Sciatic nerve (tissue), 2 donors: ENCODE measurements at regions not wholly inside any gene's neighbourhood (a gene's known extent, or its start where the extent isn't known, plus 50 kb on each side); places are given as distances from the start of the nearest gene placed in this dataset.
"Not testable (repeated sequence)": the region's sequence is repeated elsewhere in the genome, so short reads cannot be mapped to it uniquely, and the experiment has no call there.

Experiments
- ATAC-seq: fragments of 200-7000 bp; cut with Tn5 transposase; one replicate; pipeline ENCODE4 v1.9.1; 2020; ENCODE audit warnings: mild to moderate bottlenecking, moderate library complexity
- DNase-seq: peaks from one replicate; pipeline ENCODE4 v3.0.0-alpha.2; 2020; ENCODE audit warnings: low spot score
- intact Hi-C: fragments of 100-400 bp; cut with DNase I; formaldehyde crosslinking; loops from one replicate; pipeline ENCODE4 v1.14.2; 2022
- donor health status: DM: no; HTN: no; CAD: no.
- donor health status: DM: no; HTN: no; CAD: no.

DNA sequence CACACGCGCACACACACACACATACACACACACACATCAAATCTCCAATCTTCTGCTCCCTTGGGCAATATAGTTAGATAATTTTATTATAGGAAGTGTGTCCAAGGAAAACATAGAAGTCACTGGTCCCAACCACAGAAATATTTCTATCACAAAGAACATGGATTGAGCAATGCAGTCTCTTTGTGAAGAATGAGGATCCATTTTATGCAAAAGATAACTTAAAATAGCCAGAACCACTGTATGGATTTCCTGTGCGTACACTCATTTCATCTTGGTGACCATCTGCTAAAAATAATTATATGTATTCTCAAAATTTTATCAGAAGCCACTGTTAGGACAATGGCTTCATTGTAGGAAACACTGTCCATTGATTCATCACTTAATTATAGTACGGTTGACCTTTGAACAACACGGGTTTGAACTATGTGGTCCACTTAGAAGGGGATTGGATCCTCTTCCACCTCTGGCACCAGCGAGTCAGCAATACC lies 169.6 kb upstream of the MXRA5 start:
- ATAC-seq (peak; percentile 50), DNase-seq (no peak)
- intact Hi-C loops: no loop called here

DNA sequence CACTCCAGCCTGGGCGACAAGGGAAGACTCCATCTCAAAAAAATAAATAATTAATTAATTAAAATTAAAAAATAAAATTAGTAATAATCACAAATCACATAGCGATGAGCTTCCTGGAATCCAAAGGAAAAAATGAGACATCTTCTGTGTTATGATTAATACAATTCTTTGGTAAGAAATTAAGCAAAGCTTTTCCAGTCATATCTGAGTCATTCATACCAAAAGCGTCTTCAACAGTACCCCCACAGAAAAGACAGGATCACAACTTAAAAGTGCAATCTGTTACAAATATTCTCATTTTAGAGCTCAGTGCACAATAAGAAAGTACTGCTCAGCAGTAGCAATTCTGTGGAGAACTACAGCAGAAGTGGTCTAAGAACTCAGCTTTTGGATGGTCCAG lies 168.5 kb upstream of the MXRA5 start:
- no peak for ATAC-seq
- intact Hi-C loops: no loop called here
- DNase-seq: no peak

DNA sequence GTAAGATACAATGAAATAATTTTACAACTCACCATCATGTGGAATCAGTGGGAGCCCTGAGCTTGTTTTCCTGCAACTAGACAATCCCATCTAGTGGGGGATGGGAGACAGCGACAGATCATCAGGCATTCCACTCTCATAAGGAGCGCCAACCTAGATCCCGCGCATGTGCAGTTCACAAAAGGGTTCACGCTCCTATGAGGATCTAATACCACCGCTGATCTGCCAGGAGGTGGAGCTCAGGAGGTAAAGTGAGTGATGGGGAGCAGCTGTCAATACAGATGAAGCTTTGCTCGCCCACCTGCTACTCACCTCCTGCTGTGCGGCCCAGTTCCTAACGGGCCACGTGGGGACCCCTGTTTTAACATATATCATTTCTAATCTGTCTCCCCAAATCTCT lies 165.7 kb upstream of the MXRA5 start:
- intact Hi-C loops, ATAC-seq, DNase-seq: not testable (repeated sequence)

DNA sequence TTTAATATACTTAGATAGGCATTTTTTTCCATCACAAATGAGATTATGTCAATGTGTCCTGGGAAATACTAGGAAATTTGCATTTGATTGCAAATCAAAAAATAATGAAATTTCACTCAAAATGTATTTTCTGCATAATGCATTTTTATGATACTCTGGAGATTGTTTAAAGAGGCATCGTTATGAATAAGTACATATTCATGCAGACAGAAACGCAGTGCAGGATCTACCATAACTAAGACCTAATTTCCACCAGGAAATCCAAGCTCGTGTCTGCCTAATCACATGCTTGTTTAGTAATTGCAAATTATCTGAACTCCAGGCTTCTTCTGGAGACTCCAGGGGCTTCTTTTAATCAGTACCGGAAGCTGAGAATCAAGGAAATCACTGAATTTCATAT lies 163.5 kb upstream of the MXRA5 start:
- no peak for ATAC-seq
- DNase-seq: no peak
- intact Hi-C loops: no loop called here

DNA sequence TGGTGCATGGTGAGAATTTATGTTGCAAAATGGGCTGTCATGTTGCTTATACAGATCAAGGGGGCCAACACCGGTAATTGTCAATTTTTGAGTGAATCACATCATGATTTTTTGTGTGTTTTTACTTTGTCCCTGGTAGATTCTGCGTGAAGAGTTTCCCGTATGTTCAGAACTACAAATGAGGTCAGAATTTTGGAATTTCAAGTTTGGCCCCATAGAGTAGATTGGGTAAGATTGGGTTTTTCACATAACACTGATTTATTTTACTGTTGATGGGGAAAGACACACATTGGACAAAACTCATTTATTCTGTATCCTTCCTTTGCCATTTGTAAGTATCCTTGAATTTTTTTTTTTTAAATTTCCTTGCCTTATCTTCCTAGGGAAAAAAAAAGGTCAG lies 158.5 kb upstream of the MXRA5 start:
- intact Hi-C loops: no loop called here
- no peak for DNase-seq
- ATAC-seq: no peak

DNA sequence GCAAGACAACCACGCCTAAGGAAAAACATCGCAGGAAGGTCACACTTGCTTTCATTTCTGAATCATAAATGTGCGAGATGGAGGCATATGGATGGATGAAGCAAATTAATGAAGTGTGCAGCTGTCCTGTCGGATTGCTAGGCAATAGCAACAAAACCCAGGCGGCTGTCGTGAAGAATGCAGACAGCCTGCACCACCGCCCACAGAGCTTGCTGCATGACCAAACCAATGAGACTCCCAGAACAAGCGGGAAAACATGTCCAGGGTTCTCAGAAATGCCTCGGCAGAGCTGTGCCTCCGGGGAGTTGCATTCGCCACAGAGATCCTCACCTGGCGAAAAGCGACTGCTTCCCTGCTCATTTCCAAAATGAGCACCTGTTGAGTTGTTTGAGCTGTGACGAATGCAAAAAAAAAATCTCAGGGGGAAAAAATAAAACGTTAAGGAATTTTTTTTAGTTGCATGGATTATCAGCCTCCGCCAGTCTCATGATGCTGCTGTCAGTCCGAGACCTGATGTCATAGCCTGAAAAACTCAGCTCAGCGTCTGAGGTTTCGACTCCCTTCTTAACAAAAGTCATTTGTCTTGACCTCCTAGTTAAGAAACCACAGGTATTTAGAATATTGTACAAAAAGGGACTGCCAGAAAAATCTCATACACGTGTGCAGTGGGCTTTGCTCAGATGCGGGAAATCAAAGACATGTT lies 155.5 kb upstream of the MXRA5 start:
- intact Hi-C loops: no loop called here
- ATAC-seq: no peak
- no peak for DNase-seq

DNA sequence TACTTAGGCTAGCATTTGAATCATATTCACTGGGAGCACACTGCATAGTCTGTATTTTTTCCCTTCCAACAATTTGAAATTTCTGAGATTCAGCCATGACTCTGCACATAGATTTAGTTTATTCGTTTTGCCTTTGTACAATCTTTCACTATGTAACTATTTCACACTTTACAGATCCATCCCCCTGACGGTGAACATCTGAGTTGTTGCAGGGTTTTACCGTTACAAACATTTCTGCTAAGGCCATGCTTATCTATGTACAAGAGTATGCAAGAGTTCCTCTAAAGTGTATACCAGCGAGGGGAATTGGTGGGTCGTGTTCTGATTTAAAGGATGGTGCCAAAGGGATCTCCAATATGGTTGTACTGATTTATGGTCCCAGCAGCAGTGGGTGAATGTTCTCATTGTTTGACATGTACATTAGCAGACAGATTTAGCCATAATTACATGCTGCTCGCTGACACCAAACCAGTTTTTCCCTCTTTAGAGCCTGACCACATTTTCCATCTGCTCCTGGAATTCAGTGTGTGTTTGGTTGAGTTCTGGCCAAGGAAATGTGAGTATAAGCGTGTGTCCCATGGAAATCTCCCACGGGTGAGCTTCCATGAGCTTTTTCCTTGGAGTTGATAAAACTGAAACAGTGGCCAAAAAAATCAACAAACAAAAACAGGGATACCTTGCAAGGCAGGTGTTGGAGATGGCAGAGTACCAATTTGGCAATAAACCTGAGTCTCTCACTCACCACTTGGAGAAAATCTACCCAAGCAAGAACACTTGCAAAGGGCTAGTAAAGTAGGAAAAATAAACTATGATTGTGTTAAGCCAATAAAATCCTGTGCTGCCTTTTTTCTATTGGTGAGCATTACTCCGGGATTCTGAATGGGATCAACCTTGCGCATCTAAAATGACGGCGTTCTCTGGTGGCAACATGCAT lies 149.7 kb upstream of the MXRA5 start:
- DNase-seq, intact Hi-C loops, ATAC-seq: not testable (repeated sequence)

DNA sequence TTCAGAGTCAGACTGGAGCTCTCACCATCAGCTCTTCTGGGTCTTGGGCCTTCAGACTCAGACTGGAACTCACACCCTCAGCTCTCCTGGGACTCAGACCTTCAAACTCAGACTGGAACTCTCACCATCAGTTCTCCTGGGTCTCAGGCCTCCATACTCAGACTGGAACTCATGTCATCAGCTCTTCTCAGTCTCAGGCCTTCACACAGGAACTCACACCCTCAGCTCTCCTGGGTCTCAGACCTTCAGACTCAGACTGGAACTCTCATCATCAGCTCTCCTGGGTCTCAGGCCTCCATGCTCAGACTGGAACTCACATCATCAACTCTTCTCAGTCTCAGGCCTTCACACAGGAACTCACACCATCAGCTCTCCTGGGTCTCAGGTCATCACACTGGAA lies 147.2 kb upstream of the MXRA5 start:
- no peak for DNase-seq
- ATAC-seq: no peak
- intact Hi-C loops: no loop called here

DNA sequence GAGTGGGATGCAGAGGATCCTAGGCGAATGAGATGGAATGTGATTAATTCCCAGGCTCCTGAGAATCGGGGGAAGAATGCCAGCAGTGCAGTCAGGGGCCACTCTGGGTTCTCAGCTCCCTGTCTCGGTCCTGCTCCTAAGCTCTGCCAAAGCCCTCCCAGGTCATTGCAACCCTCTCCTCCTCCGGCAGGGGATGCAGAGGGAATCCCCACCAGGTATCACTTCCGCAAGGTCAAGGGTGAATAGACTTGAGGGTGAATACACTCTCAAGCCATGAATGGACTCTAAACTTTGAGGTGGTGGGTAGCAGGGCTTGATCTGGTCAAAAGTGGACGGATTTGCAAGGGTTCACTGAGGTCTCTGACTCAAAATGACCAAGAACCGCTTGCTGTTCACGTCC lies 139.3 kb upstream of the MXRA5 start:
- no peak for ATAC-seq
- intact Hi-C loops: no loop called here
- no peak for DNase-seq

DNA sequence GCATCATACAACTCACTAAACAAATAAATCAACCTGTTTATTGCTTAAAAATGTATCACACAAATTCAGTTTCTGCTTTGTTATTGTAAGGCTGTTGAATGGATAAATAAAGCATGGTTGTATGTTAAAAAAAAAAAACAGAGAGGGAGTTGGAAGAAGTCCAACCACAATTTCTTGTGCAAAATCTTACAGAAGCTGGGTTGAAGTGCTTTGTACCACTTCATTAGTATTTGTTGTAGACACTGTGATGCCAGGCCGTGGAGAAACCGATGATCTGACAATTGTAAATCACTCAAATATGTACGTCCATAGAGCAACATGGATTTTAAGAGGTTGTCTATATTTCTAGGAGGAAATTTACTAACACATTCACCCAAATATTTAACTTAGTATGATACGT lies 132.6 kb upstream of the MXRA5 start:
- intact Hi-C loops: no loop called here
- DNase-seq (no peak), ATAC-seq (no peak)

DNA sequence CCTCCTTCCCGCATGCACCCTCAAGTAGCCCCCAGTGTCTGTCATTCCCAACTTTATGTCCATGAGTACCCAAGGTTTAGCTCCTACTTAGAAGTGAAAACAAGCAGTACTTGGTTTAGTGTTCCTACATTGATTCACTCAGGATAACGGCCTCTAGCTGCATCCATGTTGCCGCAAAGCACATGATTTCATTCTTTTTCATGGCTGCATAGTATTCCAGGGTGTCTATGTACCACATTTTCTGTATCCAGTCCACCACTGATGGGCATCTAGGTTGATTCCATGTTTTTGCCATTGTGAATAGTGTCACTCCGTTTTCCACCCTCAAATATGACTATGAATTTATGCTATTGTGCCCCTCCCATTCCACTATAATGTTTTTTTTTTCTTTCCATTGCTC lies 130.5 kb upstream of the MXRA5 start:
- DNase-seq: no peak
- no peak for ATAC-seq
- intact Hi-C loops: no loop called here

DNA sequence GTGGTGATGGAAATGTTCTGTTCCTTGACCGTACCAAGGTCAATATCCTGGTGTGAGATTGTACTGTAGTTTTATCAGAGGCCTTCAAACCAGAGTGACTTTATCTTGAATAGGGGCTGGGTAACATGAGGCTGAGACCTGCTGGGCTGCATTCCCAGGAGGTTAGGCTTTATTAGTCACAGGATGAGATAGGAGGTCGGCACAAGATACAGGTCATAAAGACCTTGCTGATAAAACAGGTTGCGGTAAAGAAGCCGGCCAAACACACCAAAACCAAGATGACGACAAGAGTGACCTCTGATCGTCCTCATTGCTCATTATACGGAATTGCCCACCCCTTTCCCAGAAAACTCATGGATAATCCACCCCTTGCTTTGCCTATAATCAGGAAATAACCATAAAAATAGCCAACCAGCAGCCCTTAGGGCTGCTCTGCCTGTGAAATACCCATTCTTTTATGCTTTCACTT lies 123.8 kb upstream of the MXRA5 start:
- DNase-seq, ATAC-seq, intact Hi-C loops: not testable (repeated sequence)

DNA sequence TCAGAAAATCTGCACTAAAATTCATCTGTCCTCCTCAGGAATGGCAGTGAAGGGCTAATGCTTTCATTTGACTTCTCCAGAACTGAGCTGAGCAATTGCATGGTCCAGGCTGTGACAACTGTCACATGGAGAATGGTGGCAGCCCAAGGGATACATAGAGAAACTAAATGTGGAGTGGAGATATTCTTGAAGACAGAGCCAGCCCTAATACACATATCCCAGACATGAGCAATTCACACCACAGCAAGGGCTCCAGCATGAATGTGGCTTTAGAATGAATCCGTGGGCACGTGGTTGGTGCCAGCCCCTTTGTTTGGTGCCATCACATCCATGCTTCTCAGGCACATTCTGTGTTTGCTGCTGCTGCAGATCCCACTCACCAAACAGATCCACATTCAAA lies 121.6 kb upstream of the MXRA5 start:
- intact Hi-C loops: no loop called here
- ATAC-seq (no peak), DNase-seq (no peak)

DNA sequence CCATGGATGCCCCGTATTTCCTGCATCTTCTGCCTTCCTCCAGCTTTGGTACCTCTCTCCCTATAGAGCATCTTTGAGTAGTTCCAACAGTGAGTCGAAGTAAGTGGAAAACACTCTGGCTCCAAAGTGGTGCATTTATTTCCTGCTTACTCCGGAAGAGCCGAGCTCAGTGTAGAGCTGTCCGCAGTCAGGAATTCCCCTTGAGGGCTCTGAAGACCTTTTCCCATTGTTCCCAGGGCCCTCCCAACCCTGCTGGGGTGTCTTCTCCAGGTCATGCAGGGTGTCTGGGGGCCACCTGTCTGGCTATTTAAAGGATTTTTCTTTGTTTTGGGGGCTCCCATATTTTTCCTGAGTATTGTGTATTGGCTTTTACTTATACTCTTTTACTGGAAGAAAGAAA lies 118.6 kb upstream of the MXRA5 start:
- intact Hi-C loops: no loop called here
- ATAC-seq (no peak), DNase-seq (no peak)

DNA sequence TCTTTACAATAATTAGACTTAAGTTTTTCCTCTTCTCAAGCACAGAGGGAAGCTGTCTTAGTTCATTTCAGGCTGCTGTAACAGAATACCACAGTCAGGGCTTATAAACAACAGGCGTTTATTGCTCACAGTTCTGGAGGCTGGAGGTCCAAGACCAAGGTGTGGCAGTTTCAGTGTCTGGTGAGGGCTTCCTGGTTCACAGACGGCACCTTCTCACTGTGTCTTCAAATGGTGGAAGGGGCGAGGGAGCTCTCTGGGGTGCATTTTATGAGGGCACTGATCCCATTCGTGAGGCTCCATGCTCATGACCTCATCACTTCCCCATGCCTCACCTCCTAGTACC lies 115.7 kb upstream of the MXRA5 start:
- ATAC-seq: no peak
- DNase-seq: no peak
- intact Hi-C loops: no loop called here

DNA sequence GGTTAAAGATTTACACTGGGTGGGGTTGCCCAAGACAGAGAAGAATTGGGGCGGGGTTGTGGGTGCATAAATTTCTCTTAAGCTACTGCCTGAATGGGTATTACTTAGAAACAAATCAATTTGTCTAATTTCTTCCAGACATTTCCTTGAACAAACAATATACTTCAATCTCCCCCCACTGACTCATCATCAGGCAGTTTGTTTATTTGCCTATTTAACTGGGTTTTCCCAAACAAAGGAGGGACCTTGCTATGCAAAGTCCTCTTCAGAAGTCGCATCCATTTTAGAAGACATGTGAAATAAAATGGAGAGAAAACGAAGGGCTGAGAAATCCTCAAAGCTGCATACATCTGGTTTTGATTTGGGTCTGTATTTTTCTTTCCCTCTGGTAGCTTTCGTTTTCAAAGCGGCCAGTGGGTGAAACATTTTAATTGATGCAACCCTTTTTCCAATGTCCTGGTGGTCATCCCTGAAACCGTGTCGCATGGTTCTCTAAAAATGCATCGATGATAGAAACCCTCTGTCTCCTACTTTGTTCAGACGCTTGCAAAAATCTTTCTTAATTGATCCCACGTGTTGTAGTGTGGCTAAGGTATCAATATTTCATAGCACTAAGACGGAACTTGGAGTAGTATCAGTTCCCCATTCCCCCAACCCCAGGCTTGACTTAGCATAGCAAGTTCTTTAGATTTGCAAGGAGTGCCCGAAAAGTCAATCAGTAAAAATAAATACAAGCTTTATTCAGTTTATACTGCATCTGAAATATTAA lies 115.1 kb upstream of the MXRA5 start:
- intact Hi-C loops: no loop called here
- DNase-seq (no peak), ATAC-seq (peak; percentile 30)

DNA sequence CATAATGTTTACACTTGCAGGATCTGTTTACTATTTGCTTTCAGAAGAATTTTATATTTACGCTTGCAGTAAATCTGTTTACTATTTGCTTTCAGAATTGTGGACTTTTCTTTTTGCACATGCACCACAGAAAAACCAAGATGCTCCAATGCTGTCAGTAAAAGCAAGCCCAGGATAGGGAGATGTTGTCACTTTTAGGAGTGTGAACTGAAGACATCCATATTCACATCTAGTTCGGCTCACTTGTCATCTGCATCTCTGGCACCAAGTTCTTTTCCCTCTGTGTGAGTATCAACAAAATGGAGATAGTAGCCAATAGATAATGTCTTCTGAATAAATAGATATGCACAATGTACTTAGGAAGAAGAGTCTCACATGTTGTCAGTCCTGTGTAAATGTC lies 109.3 kb upstream of the MXRA5 start:
- DNase-seq (no peak), ATAC-seq (no peak)
- intact Hi-C loops: no loop called here

DNA sequence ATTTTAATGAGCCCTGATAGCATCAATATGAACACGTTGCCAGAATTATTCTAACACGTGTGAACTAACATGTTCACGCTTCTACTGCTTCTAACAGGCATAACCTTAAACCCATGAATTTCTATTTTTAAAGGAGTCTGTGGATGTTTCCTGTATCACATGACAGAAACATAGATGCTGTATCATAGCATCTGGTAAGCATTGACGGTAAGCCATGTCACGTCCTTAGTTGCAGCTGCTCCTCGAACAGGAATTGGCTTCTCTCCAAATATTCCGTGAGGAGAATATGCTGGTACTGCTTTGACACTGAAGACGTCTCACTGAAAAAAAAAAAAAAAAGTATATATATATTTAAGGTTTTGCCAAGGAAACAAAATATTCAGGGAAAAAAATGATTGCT lies 105.1 kb upstream of the MXRA5 start:
- intact Hi-C loops: no loop called here
- no peak for ATAC-seq
- no peak for DNase-seq

DNA sequence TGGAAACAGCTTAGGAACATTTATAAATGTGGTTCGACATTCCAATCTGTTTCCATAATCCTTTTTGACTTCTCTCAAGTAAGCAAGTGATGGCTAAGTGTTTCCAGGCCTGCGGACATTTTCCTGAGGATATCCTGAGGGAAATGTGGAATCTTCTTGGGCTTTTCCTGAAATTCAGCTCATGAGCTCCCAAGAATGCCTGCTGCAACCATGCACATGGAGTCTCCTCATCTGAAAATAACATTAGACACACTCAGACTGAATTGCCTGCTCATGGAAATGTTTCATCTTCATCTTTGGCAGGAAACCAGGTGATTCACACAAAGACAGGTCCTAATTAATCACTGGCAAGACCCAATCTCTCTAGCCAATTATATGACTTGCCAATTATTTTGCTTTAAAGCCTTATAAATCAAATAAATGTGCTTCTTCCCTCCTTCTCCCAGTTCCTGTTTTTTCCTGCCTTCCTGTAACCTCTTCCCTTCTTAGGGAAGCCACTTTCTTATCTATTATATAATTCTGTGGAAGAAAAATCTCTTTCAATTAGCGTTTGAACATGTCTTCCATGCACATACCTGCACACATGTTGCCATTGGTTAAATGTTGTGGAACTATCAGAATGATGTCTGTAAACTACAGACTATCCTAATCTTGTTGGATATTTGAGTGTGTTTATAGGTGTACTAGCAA lies 104.6 kb upstream of the MXRA5 start:
- DNase-seq: no peak
- intact Hi-C loops: no loop called here
- peak; percentile 26 for ATAC-seq
